NCI-H2196 treated with DMSO at 0.1 percent for 48 hours (cell line): ENCODE measurements at regions not wholly inside any gene's neighbourhood (a gene's known extent, or its start where the extent isn't known, plus 50 kb on each side); places are given as distances from the start of the nearest gene placed in this dataset.

ENCODE experiments used
- DNase-seq: peaks from one replicate; lab custom pipeline; 2025; ENCODE audit not compliant: unreplicated experiment; lab: John Stamatoyannopoulos, UW

- DNase-seq: no peak
Measured at GRCh38 chr17:14833201-14833785, 431.8 kb downstream of the PMP22 start.

GRCh38 chr17:14831491-14831890 lies 433.6 kb downstream of the PMP22 start:
- DNase-seq: no peak

GRCh38 chr17:14827396-14827919 lies 437.7 kb downstream of the PMP22 start:
- no peak for DNase-seq

GRCh38 chr17:14826358-14826757 lies 438.8 kb downstream of the PMP22 start:
- no peak for DNase-seq

- no peak for DNase-seq
Measured at GRCh38 chr17:14818469-14818868, 446.7 kb downstream of the PMP22 start.

GRCh38 chr17:14815079-14815478 lies 450.0 kb downstream of the PMP22 start:
- DNase-seq: no peak

GRCh38 chr17:14813649-14814370 lies 451.3 kb downstream of the PMP22 start:
- DNase-seq: no peak

GRCh38 chr17:14808425-14808824 lies 456.7 kb downstream of the PMP22 start:
- DNase-seq: no peak

GRCh38 chr17:14805348-14805747 lies 459.8 kb downstream of the PMP22 start:
- DNase-seq: no peak

GRCh38 chr17:14803826-14804225 lies 461.3 kb downstream of the PMP22 start:
- DNase-seq: no peak

- no peak for DNase-seq
Measured at GRCh38 chr17:14797801-14798200, 467.3 kb downstream of the PMP22 start.

- DNase-seq: no peak
Measured at GRCh38 chr17:14797021-14797420, 468.1 kb downstream of the PMP22 start.

- DNase-seq: no peak
Measured at GRCh38 chr17:14794961-14795360, 470.2 kb downstream of the PMP22 start.

- no peak for DNase-seq
Measured at GRCh38 chr17:14793237-14793636, 471.9 kb downstream of the PMP22 start.

- no peak for DNase-seq
Measured at GRCh38 chr17:14792746-14793145, 472.4 kb downstream of the PMP22 start.

GRCh38 chr17:14791221-14791620 lies 473.9 kb downstream of the PMP22 start:
- DNase-seq: no peak

GRCh38 chr17:14790521-14790920 lies 474.6 kb downstream of the PMP22 start:
- no peak for DNase-seq

GRCh38 chr17:14784997-14785696 lies 480.0 kb downstream of the PMP22 start:
- no peak for DNase-seq

- no peak for DNase-seq
Measured at GRCh38 chr17:14781123-14781522, 480.2 kb downstream of the HS3ST3B1 start.

- DNase-seq: no peak
Measured at GRCh38 chr17:14780097-14780651, 479.3 kb downstream of the HS3ST3B1 start.

- no peak for DNase-seq
Measured at GRCh38 chr17:14779241-14779640, 478.4 kb downstream of the HS3ST3B1 start.

GRCh38 chr17:14777291-14777690 lies 476.4 kb downstream of the HS3ST3B1 start:
- no peak for DNase-seq
